CD14-positive monocyte (primary cell): ENCODE measurements at regions not wholly inside any gene's neighbourhood (a gene's known extent, or its start where the extent isn't known, plus 50 kb on each side); places are given as distances from the start of the nearest gene placed in this dataset.

Source experiments
- DNase-seq, 3 donors: peaks; one replicate each; pipeline ENCODE4 v3.0.0-alpha.2; 2011 to 2022
- H2AFZ ChIP-seq: 2 replicates; pipeline ENCODE4 v1.6.0; 2012; ENCODE audit warnings: mild to moderate bottlenecking, low read depth, low read length, inconsistent platforms; ENCODE audit not compliant: insufficient read depth, poor library complexity, severe bottlenecking
- H3K27ac ChIP-seq, 2 donors: 1 replicate in 1 of 2; 2 replicates in 1 of 2; pipeline ENCODE4 v1.5.1; 2012 to 2013; ENCODE audit warnings: low read length in 2 of 2, control low read depth in 1 of 2, inconsistent platforms in 1 of 2, low read depth in 1 of 2, mild to moderate bottlenecking in 1 of 2
- H3K27me3 ChIP-seq, 2 donors: one replicate each; pipeline versions ENCODE4 v1.6.0 to v1.6.1; 2011 to 2013; ENCODE audit warnings: low read length in 2 of 2; ENCODE audit not compliant: control insufficient read depth in 2 of 2, insufficient read depth in 2 of 2
- H3K36me3 ChIP-seq, 2 donors: replicated peaks in 1 of 2; 1 replicate in 1 of 2; 2 replicates in 1 of 2; pipeline versions ENCODE4 v1.5.1 to v1.6.1; 2012 to 2013; ENCODE audit warnings: low read length in 2 of 2, control low read depth in 1 of 2, inconsistent platforms in 1 of 2, mild to moderate bottlenecking in 1 of 2; ENCODE audit not compliant: insufficient read depth in 2 of 2, control insufficient read depth in 1 of 2
- H3K4me1 ChIP-seq, 2 donors: 1 replicate in 1 of 2; 2 replicates in 1 of 2; pipeline versions ENCODE4 v1.5.1 to v1.6.1; 2012 to 2013; ENCODE audit warnings: low read length in 2 of 2, control low read depth in 1 of 2, inconsistent platforms in 1 of 2, mild to moderate bottlenecking in 1 of 2, moderate library complexity in 1 of 2; ENCODE audit not compliant: insufficient read depth in 2 of 2, control insufficient read depth in 1 of 2
- H3K4me2 ChIP-seq: replicated peaks from 2 replicates; pipeline ENCODE3; 2012; ENCODE audit warnings: low read length, moderate library complexity, mild to moderate bottlenecking; ENCODE audit not compliant: poor library complexity, severe bottlenecking; ENCODE audit errors: extremely low read depth
- H3K4me3 ChIP-seq, 3 experiments: fragments of 200-600 bp in 1 of 3; sonication (generic) in 1 of 3; replicated peaks in 1 of 3; 1 replicate in 2 of 3; 2 replicates in 1 of 3; pipeline ENCODE4 v1.5.1; 2011 to 2013; ENCODE audit warnings: low read length in 3 of 3, mild to moderate bottlenecking in 3 of 3, control low read depth in 2 of 3, low read depth in 2 of 3, inconsistent platforms in 1 of 3, moderate library complexity in 1 of 3
- H3K79me2 ChIP-seq: 2 replicates; pipeline ENCODE4 v1.6.0; 2012; ENCODE audit warnings: mild to moderate bottlenecking, control low read depth, inconsistent platforms, low read length, moderate library complexity; ENCODE audit not compliant: insufficient read depth
- H3K9ac ChIP-seq: 2 replicates; pipeline ENCODE4 v1.6.0; 2017; ENCODE audit warnings: low read length, mild to moderate bottlenecking; ENCODE audit not compliant: insufficient read depth, poor library complexity, severe bottlenecking
- H3K9me3 ChIP-seq, 2 donors: replicated peaks in 1 of 2; 1 replicate in 1 of 2; 2 replicates in 1 of 2; pipeline versions ENCODE4 v1.5.1 to v1.6.1; 2012 to 2013; ENCODE audit warnings: low read length in 2 of 2, control low read depth in 1 of 2; ENCODE audit not compliant: control insufficient read depth in 1 of 2, insufficient read depth in 1 of 2
- H4K20me1 ChIP-seq: 2 replicates; pipeline ENCODE4 v1.6.0; 2012; ENCODE audit warnings: mild to moderate bottlenecking, low read length, control low read depth, moderate library complexity; ENCODE audit not compliant: insufficient read depth
- H3K27ac Mint-ChIP-seq, 7 donors: one replicate each; pipeline ENCODE4 v1.8.0; 2020; ENCODE audit warnings: mild to moderate bottlenecking in 7 of 7, mixed read lengths in 7 of 7, moderate library complexity in 6 of 7, inconsistent platforms in 2 of 7
- H3K27me3 Mint-ChIP-seq, 3 donors: one replicate each; pipeline ENCODE4 v1.8.0; 2021 to 2022; ENCODE audit warnings: low read depth in 3 of 3, mild to moderate bottlenecking in 3 of 3, mixed read lengths in 3 of 3, moderate library complexity in 3 of 3, inconsistent platforms in 1 of 3
- H3K36me3 Mint-ChIP-seq, 2 donors: one replicate each; pipeline ENCODE4 v1.8.0; 2020; ENCODE audit warnings: mixed read lengths in 2 of 2, inconsistent platforms in 1 of 2, mild to moderate bottlenecking in 1 of 2
- H3K4me1 Mint-ChIP-seq: one replicate; pipeline ENCODE4 v1.8.0; 2020; ENCODE audit warnings: mild to moderate bottlenecking, mixed read lengths
- H3K4me3 Mint-ChIP-seq, 2 donors: one replicate each; pipeline ENCODE4 v1.8.0; 2020; ENCODE audit warnings: mild to moderate bottlenecking in 2 of 2, mixed read lengths in 2 of 2, moderate library complexity in 1 of 2
- H3K9me3 Mint-ChIP-seq, 7 donors: one replicate each; pipeline ENCODE4 v1.8.0; 2020 to 2022; ENCODE audit warnings: mixed read lengths in 7 of 7, mild to moderate bottlenecking in 6 of 7, moderate library complexity in 6 of 7, inconsistent platforms in 2 of 7
- CTCF ChIP-seq: fragments of 200-600 bp; IDR thresholded peaks from one replicate; pipeline ENCODE4 v1.8.0; 2022; ENCODE audit warnings: antibody characterized with exemption, mild to moderate bottlenecking
- WGBS: methylation state at CpG from one replicate; pipeline ENCODE4 v1.1.5; 2013; ENCODE audit warnings: missing lambda C conversion rate; ENCODE audit not compliant: insufficient coverage; 5-methylcytosine and 5-hydroxymethylcytosine counted together
- intact Hi-C, 2 donors: fragments of 100-400 bp; cut with micrococcal nuclease; formaldehyde crosslinking; loops; one replicate each; pipeline versions ENCODE4 v1.15.0 to v1.15.1; 2023

DNA sequence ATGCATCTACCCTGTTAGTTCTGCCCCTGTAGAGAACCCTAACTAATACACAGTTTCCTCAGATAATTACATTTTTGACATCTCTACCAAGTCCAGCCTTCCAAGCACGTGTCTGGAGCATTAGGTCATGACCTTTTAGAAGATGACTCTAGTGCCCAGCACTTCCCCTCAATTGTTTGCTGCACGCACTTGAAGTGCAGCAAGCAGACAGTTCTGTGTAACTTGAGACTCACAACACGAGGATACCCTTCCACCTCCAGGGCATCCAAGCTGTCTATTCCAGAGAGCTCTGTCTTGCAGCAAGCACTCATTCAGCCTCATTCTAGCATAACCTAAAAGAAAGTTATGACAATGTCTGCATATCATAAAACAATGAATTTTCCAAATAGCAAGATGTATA is 1410.5 kb upstream of the CDH18 start:
- Histone ChIP-seq H3K79me2 (no peaks in the 10 kb centered on the region), H3K27me3 (no peaks in the 10 kb centered on the region), H3K4me2 (no peak overlapping the region), H3K9ac (no peak overlapping the region), H4K20me1 (no peaks in the 10 kb centered on the region), H3K27ac (no peak overlapping the region), H2AFZ (no peak overlapping the region), H3K9me3 (peaks cover 0 to 3% of the 10 kb centered on the region in 2 donors), H3K4me3 (no peak overlapping the region), H3K36me3 (no peaks in the 10 kb centered on the region), H3K4me1 (no peaks in the 10 kb centered on the region)
- no peaks in the 10 kb centered on the region for H3K36me3 Mint-ChIP-seq
- no peak overlapping the region for H3K4me3 Mint-ChIP-seq
- H3K4me1 Mint-ChIP-seq, result no peaks in the 10 kb centered on the region
- TF ChIP-seq CTCF, result no peak
- H3K27me3 Mint-ChIP-seq, result no peaks in the 10 kb centered on the region
- intact Hi-C loops, result no loop called here
- WGBS, result 88% methylated on average over 3 of the region's 3 CpGs
- H3K9me3 Mint-ChIP-seq, result peaks cover 0 to 5% (median 0%) of the 10 kb centered on the region in 7 donors
- no peak for DNase-seq
- H3K27ac Mint-ChIP-seq, result no peak overlapping the region

DNA sequence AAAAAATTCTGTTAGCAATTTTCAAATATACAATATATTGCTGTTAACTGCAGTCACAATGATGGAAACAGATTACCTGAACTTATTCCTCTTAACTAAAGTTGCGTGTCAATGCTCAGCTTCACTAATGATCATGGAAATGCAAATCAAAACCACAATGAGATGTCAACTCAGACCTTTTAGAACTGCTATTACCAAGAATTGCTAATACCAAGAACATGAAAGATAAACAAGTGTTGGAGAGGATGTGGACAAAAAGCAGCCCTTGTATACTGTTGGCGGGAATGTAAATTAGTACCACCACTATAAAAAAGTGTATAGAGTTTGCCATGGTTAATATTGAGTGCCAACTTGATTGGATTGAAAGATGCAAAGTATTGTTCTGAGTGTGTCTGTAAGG is 1409.7 kb upstream of the CDH18 start:
- no peaks in the 10 kb centered on the region for H3K4me1 Mint-ChIP-seq
- H3K9me3 Mint-ChIP-seq, result peaks cover 0 to 6% (median 0%) of the 10 kb centered on the region in 7 donors

More for the DNA sequence above, 1409.7 kb upstream of the CDH18 start:
- Histone ChIP-seq H3K79me2 (no peaks in the 10 kb centered on the region), H4K20me1 (no peaks in the 10 kb centered on the region), H3K4me1 (no peaks in the 10 kb centered on the region), H3K36me3 (no peaks in the 10 kb centered on the region), H3K9ac (no peak overlapping the region), H3K9me3 (peaks cover 0 to 3% of the 10 kb centered on the region in 2 donors), H3K4me3 (no peak overlapping the region), H2AFZ (no peak overlapping the region), H3K4me2 (no peak overlapping the region), H3K27me3 (no peaks in the 10 kb centered on the region), H3K27ac (no peak overlapping the region)
- no CpG with 5 or more reads among the region's 2 CpGs for WGBS
- TF ChIP-seq CTCF, result no peak
- no peaks in the 10 kb centered on the region for H3K36me3 Mint-ChIP-seq
- no peaks in the 10 kb centered on the region for H3K27me3 Mint-ChIP-seq
- H3K4me3 Mint-ChIP-seq, result no peak overlapping the region
- DNase-seq, result no peak
- intact Hi-C loops, result no loop called here
- no peak overlapping the region for H3K27ac Mint-ChIP-seq
